ENCODE measurements at regions not wholly inside any gene's neighbourhood (a gene's known extent, or its start where the extent isn't known, plus 50 kb on each side); places are given as distances from the start of the nearest gene placed in this dataset.

- no TSS peak for BruUV-seq (replicated peaks)
- Histone ChIP-seq H3K9me2 (ENCODE audit: insufficient read depth) (no peaks in the 10 kb centered on the region), H4K20me1 (ENCODE audit: insufficient read depth) (no peaks in the 10 kb centered on the region), H3K4me1 (ENCODE audit: control insufficient read depth in 1 of 2, insufficient read depth in 2 of 2, low read length in 2 of 2) (no peaks in the 10 kb centered on the region), H3K4me2 (ENCODE audit: low read length) (no peak overlapping the region), H3K79me2 (ENCODE audit: insufficient read depth, low read length) (no peaks in the 10 kb centered on the region), H3K4me3 (replicated peaks in 1 of 2; ENCODE audit: low read depth in 1 of 2, low read length in 2 of 2) (no peak overlapping the region), H2AFZ (ENCODE audit: low read depth, low read length, poor library complexity, severe bottlenecking) (no peak overlapping the region), H3K27ac (ENCODE audit: low read depth, low read length) (no peak overlapping the region), H3K9ac (ENCODE audit: low read length) (no peak overlapping the region), H3K36me3 (ENCODE audit: control insufficient read depth in 1 of 2, insufficient read depth in 2 of 2, low read length in 2 of 2) (no peaks in the 10 kb centered on the region), H3K9me3 (ENCODE audit: control insufficient read depth in 1 of 2, insufficient read depth in 1 of 2, low read depth in 1 of 2, low read length in 2 of 2) (peaks cover 19 to 31% of the 10 kb centered on the region in 2 experiments; a peak in 3 of 4 replicates), H3K27me3 (ENCODE audit: insufficient read depth, low read length) (no peaks in the 10 kb centered on the region)
- ChIA-PET CTCF (no interaction called here), RAD21 (ENCODE audit: low non-redundant PET in 1 of 2, low total read pairs in 2 of 2, uncharacterized antibody in 2 of 2, unreplicated experiment in 2 of 2) (no interaction called here), POLR2A (no interaction called here)
- TF ChIP-seq POLR2A (IDR thresholded peaks at IDR 0.05; ENCODE audit: borderline replicate concordance, extremely low read depth, insufficient read depth, insufficient read length) (no peak), EZH2 (IDR thresholded peaks at IDR 0.05) (no peak), ATF3 (IDR thresholded peaks at IDR 0.05) (no peak), JUND (IDR thresholded peaks at IDR 0.05) (no peak), EGR1 (IDR thresholded peaks at IDR 0.05; ENCODE audit: low read depth) (no peak), CTCF (IDR thresholded peaks at IDR 0.05 in 2 of 3, conservative IDR thresholded peaks at IDR 0.05 in 1 of 3; ENCODE audit: borderline replicate concordance in 1 of 3, insufficient read depth in 1 of 3, low read depth in 2 of 3, low read length in 2 of 3) (no peak), RAD21 (IDR thresholded peaks at IDR 0.05; ENCODE audit: low read depth) (no peak), CBX3 (IDR thresholded peaks at IDR 0.05; ENCODE audit: low read depth) (no peak), SP1 (IDR thresholded peaks at IDR 0.05; ENCODE audit: low read depth) (no peak), REST (IDR thresholded peaks at IDR 0.05; ENCODE audit: low read depth) (no peak), SIN3A (IDR thresholded peaks at IDR 0.05; ENCODE audit: low read depth) (no peak), YY1 (IDR thresholded peaks at IDR 0.05; ENCODE audit: extremely low read depth, insufficient replicate concordance, low read depth, low read length) (no peak), MAX (IDR thresholded peaks at IDR 0.05) (no peak), POLR2AphosphoS5 (IDR thresholded peaks at IDR 0.05; ENCODE audit: low read depth, low read length) (no peak), TCF7L2 (IDR thresholded peaks at IDR 0.05; ENCODE audit: borderline replicate concordance, extremely low read depth, insufficient read depth, insufficient read length) (no peak)
- DNase-seq (ENCODE audit: low read depth, low spot score) (no peak), ATAC-seq (no peak)
- intact Hi-C loops (cut with micrococcal nuclease): no loop called here
Observed at GRCh38 chr10:113476673-113477072, 76.2 kb upstream of the HABP2 start.
